HEK293T (cell line): ENCODE measurements at regions not wholly inside any gene's neighbourhood (a gene's known extent, or its start where the extent isn't known, plus 50 kb on each side); places are given as distances from the start of the nearest gene placed in this dataset.

ENCODE experiments used
- CTBP1 ChIP-seq: fragments of 450-650 bp; IDR thresholded peaks from 2 replicates; pipeline ENCODE4 v1.6.1; 2016; ENCODE audit warnings: borderline replicate concordance
- FOXM1 ChIP-seq: fragments of 450-650 bp; IDR thresholded peaks from 2 replicates; pipeline ENCODE4 v1.6.1; 2017; ENCODE audit warnings: mild to moderate bottlenecking, borderline replicate concordance
- PKNOX1 ChIP-seq: fragments of 450-650 bp; IDR thresholded peaks from 2 replicates; pipeline ENCODE4 v1.6.1; 2016
- SP1 ChIP-seq: fragments of 450-650 bp; IDR thresholded peaks from 2 replicates; pipeline ENCODE4 v1.6.1; 2017
- SUZ12 ChIP-seq: fragments of 450-650 bp; IDR thresholded peaks from 2 replicates; pipeline ENCODE4 v1.6.1; 2016; ENCODE audit warnings: mild to moderate bottlenecking

- no peak for TF ChIP-seq CTBP1
- TF ChIP-seq PKNOX1 = no peak
- no peak for TF ChIP-seq SP1
- no peak for TF ChIP-seq FOXM1
- no peak for TF ChIP-seq SUZ12
Measured at GRCh38 chr10:52954407-52954806, 181.8 kb upstream of the MBL2 start.
